ENCODE measurements at regions not wholly inside any gene's neighbourhood (a gene's known extent, or its start where the extent isn't known, plus 50 kb on each side); places are given as distances from the start of the nearest gene placed in this dataset.
A peak's percentile ranks its signal among the peaks of the same experiment; 100 is the strongest.

DNA sequence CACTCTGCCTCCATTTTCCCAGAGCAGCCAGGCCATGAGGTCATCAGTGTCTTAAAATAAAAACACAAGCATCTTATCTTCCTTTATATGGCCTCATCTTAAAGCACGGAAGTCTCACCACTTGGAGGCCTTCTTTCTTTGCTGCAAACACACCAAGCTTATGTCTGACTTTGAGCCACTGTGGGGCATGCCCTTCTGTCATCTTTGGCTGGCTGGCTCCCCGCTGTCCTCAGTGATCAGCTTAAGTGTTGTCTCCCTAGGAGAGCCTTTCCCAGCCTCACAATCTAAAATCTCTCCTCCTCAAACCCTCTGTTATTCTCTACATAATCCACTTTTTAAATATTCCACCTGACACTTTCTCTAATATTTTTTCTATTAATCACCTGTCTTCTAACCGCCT is 191.6 kb upstream of the TTC29 start:
- DNase-seq (ENCODE audit: low read depth), result no peak
- TF ChIP-seq CTCF (IDR thresholded peaks at IDR 0.05; ENCODE audit: insufficient read depth, low read depth, low read length), result no peak

GRCh38 chr4:147138171-147138570 is 192.5 kb upstream of the TTC29 start:
- DNase-seq (ENCODE audit: low read depth), result peak; percentile 14
- no peak for TF ChIP-seq CTCF (IDR thresholded peaks at IDR 0.05; ENCODE audit: insufficient read depth, low read depth, low read length)
- no peak overlapping the region for H3K4me3 ChIP-seq (ENCODE audit: low read depth, low read length)

More for the DNA sequence above, 191.6 kb upstream of the TTC29 start:
- H3K4me3 ChIP-seq (ENCODE audit: low read depth, low read length), result no peak overlapping the region

GRCh38 chr4:147139455-147140198 is 194.0 kb upstream of the TTC29 start:
- TF ChIP-seq CTCF (IDR thresholded peaks at IDR 0.05; ENCODE audit: insufficient read depth, low read depth, low read length), result no peak
- no peak for DNase-seq (ENCODE audit: low read depth)

DNA sequence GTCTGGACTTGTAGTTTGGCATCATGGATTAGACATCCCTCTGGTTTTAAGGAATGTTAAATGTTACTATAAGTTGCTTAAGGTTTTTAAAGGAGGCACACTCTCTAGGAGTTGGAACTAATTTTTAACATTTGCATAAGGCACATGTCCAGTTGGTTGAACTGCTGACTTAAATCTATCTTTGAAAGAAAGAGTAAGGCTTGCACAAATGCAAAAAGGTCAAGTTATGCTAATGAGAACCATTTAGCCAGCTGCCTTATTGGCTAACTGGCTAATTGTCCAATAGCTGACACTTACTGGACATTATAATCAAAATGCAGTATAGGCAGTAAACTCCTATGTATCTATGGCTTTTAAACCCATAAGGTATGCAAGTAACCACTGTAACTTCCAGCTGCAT is 206.1 kb upstream of the TTC29 start:
- no peak for TF ChIP-seq CTCF (IDR thresholded peaks at IDR 0.05; ENCODE audit: insufficient read depth, low read depth, low read length)
- no peak for DNase-seq (ENCODE audit: low read depth)
- no peak overlapping the region for H3K4me3 ChIP-seq (ENCODE audit: low read depth, low read length)

More at GRCh38 chr4:147139455-147140198, 194.0 kb upstream of the TTC29 start:
- no peak overlapping the region for H3K4me3 ChIP-seq (ENCODE audit: low read depth, low read length)

- DNase-seq (ENCODE audit: low read depth), result peak; percentile 12
These were observed 212.4 kb upstream of the TTC29 start for GRCh38 chr4:147157860-147158701.

More at GRCh38 chr4:147157860-147158701, 212.4 kb upstream of the TTC29 start:
- no peak for TF ChIP-seq CTCF (IDR thresholded peaks at IDR 0.05; ENCODE audit: insufficient read depth, low read depth, low read length)
- H3K4me3 ChIP-seq (ENCODE audit: low read depth, low read length), result peak overlapping the region; percentile 61
